PC-3 (cell line): ENCODE measurements at regions not wholly inside any gene's neighbourhood (a gene's known extent, or its start where the extent isn't known, plus 50 kb on each side); places are given as distances from the start of the nearest gene placed in this dataset.

Source experiments
- CTCF ChIP-seq: fragments of 300-600 bp; sonication (generic); conservative IDR thresholded peaks from 2 replicates; pipeline ENCODE4 v1.5.1; 2017; ENCODE audit warnings: antibody characterized with exemption, low read depth, mild to moderate bottlenecking, low read length
- EZH2phosphoT487 ChIP-seq: fragments of 300-600 bp; sonication (generic); IDR thresholded peaks from 2 replicates; pipeline ENCODE4 v1.6.1; 2018; ENCODE audit warnings: mild to moderate bottlenecking, antibody characterized with exemption, low read length, borderline replicate concordance

GRCh38 chr13:111667757-111668156, 347.3 kb downstream of the TEX29 start:
- TF ChIP-seq CTCF (no peak), EZH2phosphoT487 (no peak)
